Endothelial cell (in vitro differentiated cells): ENCODE measurements at regions not wholly inside any gene's neighbourhood (a gene's known extent, or its start where the extent isn't known, plus 50 kb on each side); places are given as distances from the start of the nearest gene placed in this dataset.
"Not testable (repeated sequence)": the region's sequence is repeated elsewhere in the genome, so short reads cannot be mapped to it uniquely, and the experiment has no call there.

ENCODE experiments used
- DNase-seq: peaks from one replicate; pipeline ENCODE4 v3.0.0; 2021; ENCODE audit warnings: low spot score
- H3K27ac Mint-ChIP-seq: one replicate; pipeline ENCODE4 v1.8.0; 2021; ENCODE audit warnings: mixed read lengths, inconsistent platforms; ENCODE audit not compliant: unreplicated experiment
- H3K27me3 Mint-ChIP-seq: one replicate; pipeline ENCODE4 v1.8.0; 2021; ENCODE audit warnings: mild to moderate bottlenecking, moderate library complexity, mixed read lengths, inconsistent platforms; ENCODE audit not compliant: unreplicated experiment
- H3K36me3 Mint-ChIP-seq: one replicate; pipeline ENCODE4 v1.8.0; 2021; ENCODE audit warnings: mild to moderate bottlenecking, low read depth, mixed read lengths, inconsistent platforms; ENCODE audit not compliant: unreplicated experiment
- H3K4me1 Mint-ChIP-seq: one replicate; pipeline ENCODE4 v1.8.0; 2021; ENCODE audit warnings: mild to moderate bottlenecking, mixed read lengths, inconsistent platforms; ENCODE audit not compliant: unreplicated experiment
- H3K4me3 Mint-ChIP-seq: one replicate; pipeline ENCODE4 v1.8.0; 2021; ENCODE audit warnings: mild to moderate bottlenecking, mixed read lengths, inconsistent platforms; ENCODE audit not compliant: unreplicated experiment
- H3K9me3 Mint-ChIP-seq: one replicate; pipeline ENCODE4 v1.8.0; 2021; ENCODE audit warnings: mixed read lengths, inconsistent platforms; ENCODE audit not compliant: unreplicated experiment
- CTCF ChIP-seq: fragments of 200-600 bp; sonication (generic); IDR thresholded peaks from one replicate; pipeline ENCODE4 v1.5.0; 2021; ENCODE audit warnings: antibody characterized with exemption; ENCODE audit not compliant: unreplicated experiment

GRCh38 chrX:117400005-117400404 lies 716.6 kb downstream of the KLHL13 start:
- TF ChIP-seq CTCF, result no peak
- H3K4me1 Mint-ChIP-seq, result no peaks in the 10 kb centered on the region
- no peaks in the 10 kb centered on the region for H3K9me3 Mint-ChIP-seq
- no peaks in the 10 kb centered on the region for H3K36me3 Mint-ChIP-seq
- no peak overlapping the region for H3K27ac Mint-ChIP-seq
- no peak overlapping the region for H3K4me3 Mint-ChIP-seq
- H3K27me3 Mint-ChIP-seq, result no peaks in the 10 kb centered on the region
- no peak for DNase-seq

GRCh38 chrX:117397844-117398243 lies 718.8 kb downstream of the KLHL13 start:
- Mint-ChIP-seq H3K4me1 (no peaks in the 10 kb centered on the region), H3K9me3 (no peaks in the 10 kb centered on the region), H3K27me3 (no peaks in the 10 kb centered on the region), H3K4me3 (no peak overlapping the region), H3K36me3 (no peaks in the 10 kb centered on the region), H3K27ac (no peak overlapping the region)
- no peak for DNase-seq
- no peak for TF ChIP-seq CTCF

- not testable (repeated sequence) for H3K27ac Mint-ChIP-seq, H3K36me3 Mint-ChIP-seq, DNase-seq, H3K4me1 Mint-ChIP-seq, H3K9me3 Mint-ChIP-seq, H3K4me3 Mint-ChIP-seq, H3K27me3 Mint-ChIP-seq
Measured at GRCh38 chrX:117394506-117395070, 722.0 kb downstream of the KLHL13 start.

- not testable (repeated sequence) for DNase-seq, H3K36me3 Mint-ChIP-seq, H3K9me3 Mint-ChIP-seq, H3K4me3 Mint-ChIP-seq, H3K27ac Mint-ChIP-seq, H3K27me3 Mint-ChIP-seq, H3K4me1 Mint-ChIP-seq
Measured at GRCh38 chrX:117392360-117392759, 724.2 kb downstream of the KLHL13 start.

GRCh38 chrX:117376460-117376859 lies 740.1 kb downstream of the KLHL13 start:
- Mint-ChIP-seq H3K9me3 (no peaks in the 10 kb centered on the region), H3K27me3 (no peaks in the 10 kb centered on the region), H3K4me1 (peaks cover 2% of the 10 kb centered on the region), H3K27ac (no peak overlapping the region), H3K36me3 (no peaks in the 10 kb centered on the region), H3K4me3 (no peak overlapping the region)
- TF ChIP-seq CTCF, result no peak
- no peak for DNase-seq

GRCh38 chrX:117335209-117335608 lies 781.4 kb downstream of the KLHL13 start:
- Mint-ChIP-seq H3K4me3 (no peak overlapping the region), H3K27me3 (no peaks in the 10 kb centered on the region), H3K9me3 (no peaks in the 10 kb centered on the region), H3K4me1 (no peaks in the 10 kb centered on the region), H3K36me3 (no peaks in the 10 kb centered on the region), H3K27ac (no peak overlapping the region)
- TF ChIP-seq CTCF, result no peak
- DNase-seq, result no peak
